GM19468 (cell line): ENCODE measurements at regions not wholly inside any gene's neighbourhood (a gene's known extent, or its start where the extent isn't known, plus 50 kb on each side); places are given as distances from the start of the nearest gene placed in this dataset.

Source experiments
- ATAC-seq: cut with Tn5 transposase; IDR thresholded peaks from one replicate; pipeline ENCODE4 v1.9.1; 2021; ENCODE audit warnings: mild to moderate bottlenecking, moderate library complexity, moderate number of reproducible peaks; ENCODE audit not compliant: unreplicated experiment; ENCODE audit errors: extremely low read depth

DNA sequence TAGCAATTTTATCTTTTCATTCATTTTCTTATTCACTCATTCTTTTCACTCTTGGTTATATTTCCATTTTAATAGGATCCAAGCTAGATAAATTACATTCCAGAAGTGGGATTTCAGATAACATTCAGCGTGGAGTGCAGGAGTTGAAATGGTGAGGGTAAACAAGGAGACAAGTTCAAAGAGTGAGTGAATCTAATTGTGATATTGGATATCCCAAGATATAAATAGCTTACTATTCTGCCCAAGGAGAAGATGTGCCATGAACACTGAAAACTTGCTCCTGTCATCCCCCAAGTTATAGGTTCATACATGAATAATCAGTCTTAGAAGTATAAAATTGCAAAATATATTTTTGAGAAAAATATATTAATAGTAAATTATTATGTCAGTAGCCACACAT lies 459.3 kb downstream of the CETN3 start:
- ATAC-seq: no peak

DNA sequence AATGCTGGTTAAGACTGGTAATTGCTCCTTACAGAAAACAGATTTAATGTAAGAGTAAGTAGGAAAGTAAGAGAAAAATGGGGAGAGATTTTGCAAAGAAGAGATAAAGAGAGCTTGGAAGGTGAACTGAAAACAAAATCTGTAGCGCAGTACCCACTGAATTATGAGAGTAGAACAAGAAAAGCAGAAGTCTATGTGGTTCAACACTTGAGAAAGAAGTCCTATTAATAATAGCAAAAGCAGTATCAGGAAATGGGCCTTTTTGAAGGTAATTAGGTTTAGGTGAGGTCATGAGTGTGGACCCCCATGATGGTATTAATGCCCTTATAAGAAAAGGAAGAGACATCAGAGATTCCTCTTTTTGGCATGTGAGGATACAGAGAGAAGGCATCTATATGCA lies 460.6 kb downstream of the CETN3 start:
- no peak for ATAC-seq

DNA sequence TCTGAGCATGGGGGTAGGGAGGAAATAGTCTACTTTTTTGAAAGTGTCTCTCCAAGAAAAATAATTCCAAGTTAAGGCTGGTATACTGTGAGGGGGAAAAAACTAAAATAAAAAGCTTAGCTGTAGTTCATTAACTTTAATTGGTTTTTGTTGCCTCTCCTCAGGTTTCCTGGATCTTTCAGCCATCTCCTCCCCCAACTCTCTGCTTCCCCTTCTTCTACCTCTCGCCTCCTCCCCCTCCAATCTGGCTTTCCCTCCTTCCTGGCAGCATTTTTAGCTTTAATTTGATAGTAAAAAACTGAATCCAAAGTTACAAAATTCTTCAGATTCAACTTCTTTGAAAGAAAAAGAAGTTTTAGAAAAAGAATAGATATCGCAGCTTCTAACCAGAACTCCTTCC lies 462.6 kb downstream of the CETN3 start:
- no peak for ATAC-seq

DNA sequence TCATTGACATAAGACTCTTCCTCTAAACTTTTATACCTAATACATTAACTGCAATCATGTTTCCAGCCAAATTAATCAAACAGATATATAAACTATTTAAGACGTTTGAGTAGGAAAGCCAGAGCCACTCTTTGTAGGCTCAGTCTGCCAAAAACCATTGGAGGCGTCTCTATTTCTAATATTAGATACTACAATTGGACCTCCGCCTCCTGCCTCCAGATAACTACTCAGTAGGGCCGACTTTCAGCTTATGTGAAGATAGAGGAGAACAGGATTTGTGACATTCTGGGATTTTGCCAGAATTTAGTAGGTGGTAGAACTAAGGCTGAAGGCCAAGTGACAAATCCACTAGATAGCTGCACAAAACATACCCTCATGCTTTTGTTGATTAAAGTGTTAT lies 463.0 kb downstream of the CETN3 start:
- ATAC-seq: no peak

DNA sequence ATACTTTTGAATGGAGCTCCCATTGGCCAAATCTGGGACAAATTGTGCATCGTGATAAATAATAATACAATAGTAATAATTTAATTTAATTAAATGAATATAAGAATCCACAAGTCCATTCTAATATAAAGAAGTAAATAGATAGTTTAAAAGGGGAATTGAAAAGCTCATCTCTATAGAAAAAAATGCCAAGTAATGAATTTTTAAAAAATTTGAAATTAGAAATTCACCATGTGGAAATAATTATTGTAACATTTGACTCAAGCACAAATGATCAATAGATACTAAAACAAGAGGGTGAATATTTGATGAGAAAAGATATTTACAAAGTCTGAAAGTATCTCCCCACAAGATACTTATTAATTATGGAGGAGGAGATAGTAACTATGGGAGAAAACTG lies 467.4 kb downstream of the CETN3 start:
- ATAC-seq: no peak

DNA sequence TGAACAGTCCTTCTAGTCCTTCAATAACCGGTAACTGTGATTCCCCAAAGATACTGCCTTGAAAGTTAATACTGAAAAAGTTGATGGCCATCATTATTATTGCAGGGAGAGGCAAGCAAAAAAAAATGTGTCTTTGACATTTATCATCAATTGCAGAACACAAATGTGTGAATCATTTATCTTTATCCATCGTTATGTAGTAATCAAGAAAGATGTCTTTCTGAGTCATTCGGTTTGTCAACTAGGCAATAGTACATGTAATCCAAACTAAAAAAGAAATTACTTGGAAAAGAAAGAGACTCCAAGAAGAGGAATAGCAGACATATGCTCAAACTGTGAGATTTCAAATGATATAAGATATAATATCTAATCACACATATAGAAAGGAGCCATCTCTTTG lies 473.0 kb downstream of the CETN3 start:
- ATAC-seq: no peak

DNA sequence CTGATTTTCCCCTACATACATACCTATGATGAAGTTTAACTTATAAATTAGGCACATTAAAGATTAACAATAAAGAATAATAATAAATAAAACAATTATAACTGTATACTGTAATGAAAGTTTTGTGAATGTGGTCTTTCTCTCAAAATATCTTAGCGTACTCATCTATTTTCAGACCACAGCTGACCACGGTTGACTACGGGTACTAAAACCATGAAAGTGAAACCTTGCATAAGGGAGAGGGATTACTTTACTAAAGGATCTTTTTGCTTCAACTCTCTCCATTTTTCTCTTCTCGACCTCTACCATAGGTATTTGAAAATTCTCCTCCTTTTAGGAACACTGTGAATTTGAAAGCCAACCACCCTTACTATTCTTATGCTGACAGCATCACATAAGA lies 475.5 kb downstream of the CETN3 start:
- ATAC-seq: no peak

DNA sequence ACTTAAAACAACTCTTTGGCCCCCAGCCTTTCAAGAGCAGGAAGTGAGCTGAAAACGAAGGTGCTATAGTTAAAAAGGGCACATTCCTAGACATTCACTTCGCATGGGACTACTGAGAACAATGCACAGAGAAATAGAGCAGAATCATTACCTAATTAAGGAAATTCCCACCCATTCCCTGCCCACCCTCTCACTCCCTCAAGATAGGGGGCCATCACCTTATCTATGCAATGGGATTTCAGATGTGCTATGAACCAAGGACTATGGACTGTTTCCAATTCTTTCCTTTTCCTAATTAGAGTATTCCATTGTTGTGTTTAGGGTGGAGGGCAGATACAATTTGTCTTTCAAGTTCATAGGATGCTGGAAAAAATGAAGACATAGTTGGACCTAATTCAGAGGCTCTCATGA lies 476.8 kb downstream of the CETN3 start:
- ATAC-seq: no peak

DNA sequence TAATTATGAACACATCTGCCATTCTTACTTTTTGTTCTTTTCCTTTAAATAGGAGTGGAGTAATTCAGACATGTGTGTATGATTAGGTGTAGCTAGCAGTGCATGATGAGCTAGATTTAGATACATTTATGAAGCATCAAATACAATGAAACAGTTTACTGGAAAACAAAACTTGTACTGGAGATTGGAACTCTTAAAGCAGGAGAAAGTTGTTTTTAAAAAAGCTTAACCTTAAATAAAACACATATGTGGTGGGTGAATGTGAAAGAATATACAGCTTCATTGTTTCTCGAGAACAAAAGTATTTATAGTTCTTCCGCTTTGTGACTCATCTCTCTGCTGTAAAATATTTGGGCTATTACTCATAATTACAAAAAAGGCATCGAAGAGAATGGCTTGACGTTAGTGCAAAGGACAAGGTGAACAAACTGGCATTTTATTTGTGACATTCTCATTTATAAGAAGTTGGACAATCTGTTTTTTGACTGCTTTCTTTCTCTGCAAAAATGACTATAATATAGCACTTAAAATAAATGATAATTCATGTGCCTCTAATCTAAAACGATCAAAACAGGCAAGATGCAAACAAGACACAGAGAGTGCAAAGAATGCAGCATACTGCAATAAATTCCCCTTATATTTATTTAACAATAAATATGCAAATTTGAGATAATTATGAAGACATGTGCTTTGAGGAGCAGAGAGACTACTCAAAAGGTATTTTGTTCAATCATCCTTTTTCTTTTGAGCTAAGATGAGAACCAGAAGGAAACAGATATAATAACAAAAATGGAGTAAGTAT lies 478.8 kb downstream of the CETN3 start:
- ATAC-seq: peak; percentile 78

DNA sequence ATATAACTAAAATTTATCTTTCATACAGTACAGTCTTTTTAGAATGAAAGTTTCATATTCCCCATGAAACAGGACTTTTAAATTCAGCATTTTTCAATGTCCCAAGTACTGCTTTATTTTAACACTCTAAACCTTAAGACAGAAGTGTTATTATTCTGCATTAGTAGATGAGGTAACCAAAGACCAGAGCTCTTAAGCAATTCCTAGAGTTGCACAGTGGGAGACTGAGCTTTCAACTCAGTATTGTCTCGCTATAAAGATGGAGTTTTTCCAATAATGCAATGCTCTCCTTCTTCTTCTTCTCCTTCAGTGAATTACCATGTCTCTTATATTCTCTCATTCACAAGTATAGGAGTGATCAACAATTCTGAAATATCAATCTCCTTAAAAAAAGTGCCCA lies 479.7 kb downstream of the CETN3 start:
- no peak for ATAC-seq

DNA sequence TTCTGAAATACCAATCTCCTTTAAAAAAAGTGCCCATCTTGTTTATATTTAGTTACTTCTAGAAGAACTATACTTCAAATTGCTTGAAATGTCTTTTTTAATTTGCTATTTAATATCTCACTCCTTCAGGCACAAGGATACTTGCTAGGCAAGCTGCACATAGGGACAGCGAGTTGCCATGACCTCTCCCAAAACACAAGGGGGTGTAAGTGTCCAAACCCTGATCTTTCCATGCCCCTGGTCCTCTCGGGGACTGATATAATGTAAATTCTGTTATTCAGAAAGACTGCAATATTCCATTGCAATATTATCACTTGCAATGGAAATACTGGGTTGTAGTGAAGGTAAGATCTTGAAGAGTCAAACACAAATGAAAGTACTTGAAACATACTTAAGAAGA lies 480.4 kb downstream of the CETN3 start:
- no peak for ATAC-seq

DNA sequence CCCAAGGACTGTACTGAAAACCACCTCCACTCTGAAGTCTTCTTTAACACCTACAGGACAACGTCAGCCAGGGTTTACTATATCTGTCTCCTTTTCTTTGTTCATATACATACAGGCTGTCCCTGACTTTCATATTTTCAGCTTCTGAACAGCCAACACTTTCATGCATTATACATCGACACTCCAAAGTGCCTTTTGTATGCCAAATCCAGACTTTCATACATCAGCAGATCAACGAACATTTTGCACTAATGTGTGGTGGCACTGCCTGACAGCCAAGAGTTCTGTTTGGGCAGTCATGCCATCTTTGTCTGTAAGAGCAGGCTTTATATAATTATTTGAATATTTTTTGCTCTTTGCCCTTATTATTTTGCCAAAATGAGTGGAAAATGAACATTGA lies 487.4 kb downstream of the CETN3 start:
- no peak for ATAC-seq

DNA sequence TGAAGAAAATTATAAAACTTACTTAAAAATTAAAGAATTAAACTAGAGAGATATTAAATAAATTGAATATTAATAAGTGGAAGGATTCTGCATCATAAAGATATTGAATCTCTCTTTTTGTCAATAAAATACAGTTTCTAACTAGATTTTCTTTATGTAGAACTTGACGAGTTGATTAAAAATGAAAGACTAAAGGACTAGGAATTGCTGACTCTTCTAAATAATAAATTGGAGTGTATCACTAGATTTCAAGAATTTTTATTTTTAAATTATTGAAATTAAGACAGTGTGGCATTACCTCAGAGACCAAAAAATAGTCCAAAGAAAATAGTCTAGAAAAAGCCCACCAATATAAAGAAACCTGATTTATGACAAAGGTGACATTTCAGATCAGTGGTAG lies 492.4 kb downstream of the CETN3 start:
- no peak for ATAC-seq

DNA sequence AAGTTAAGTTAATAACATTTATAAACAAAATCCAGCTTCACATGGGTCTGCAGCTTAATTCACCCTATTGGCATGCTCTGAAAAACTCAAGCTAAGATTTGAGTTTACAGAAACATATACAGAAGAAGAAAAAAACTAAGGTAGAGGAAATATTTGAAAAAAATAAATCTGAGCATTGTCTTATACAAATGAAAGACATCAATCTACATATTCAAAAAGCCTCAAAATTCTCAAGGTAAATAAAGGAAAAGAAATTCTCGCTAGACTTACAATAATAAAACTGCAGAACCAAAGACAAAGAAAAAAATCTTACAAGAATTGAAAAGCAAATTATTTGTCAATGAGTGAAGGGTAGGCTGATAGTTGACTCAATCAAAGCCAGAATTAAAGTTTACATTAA lies 493.4 kb downstream of the CETN3 start:
- no peak for ATAC-seq

DNA sequence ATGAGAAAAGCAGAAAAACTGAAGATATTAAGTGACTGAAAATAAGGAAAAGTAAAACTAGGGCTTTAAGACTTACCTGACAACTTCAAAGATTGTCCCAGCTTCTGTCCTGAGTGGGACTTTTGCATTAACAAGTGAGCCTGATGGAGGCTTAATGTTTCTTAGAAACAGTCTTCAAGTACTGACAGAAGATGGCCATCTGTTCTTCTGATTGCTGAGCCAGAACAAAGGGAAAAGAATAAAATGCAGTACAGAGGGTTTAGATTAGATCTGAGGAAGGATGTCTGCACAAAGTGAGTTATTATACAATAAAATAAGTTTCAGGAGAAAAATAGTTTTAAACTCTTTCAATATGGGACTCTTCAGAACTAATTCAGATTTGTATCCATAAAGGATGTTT lies 500.7 kb downstream of the CETN3 start:
- no peak for ATAC-seq

DNA sequence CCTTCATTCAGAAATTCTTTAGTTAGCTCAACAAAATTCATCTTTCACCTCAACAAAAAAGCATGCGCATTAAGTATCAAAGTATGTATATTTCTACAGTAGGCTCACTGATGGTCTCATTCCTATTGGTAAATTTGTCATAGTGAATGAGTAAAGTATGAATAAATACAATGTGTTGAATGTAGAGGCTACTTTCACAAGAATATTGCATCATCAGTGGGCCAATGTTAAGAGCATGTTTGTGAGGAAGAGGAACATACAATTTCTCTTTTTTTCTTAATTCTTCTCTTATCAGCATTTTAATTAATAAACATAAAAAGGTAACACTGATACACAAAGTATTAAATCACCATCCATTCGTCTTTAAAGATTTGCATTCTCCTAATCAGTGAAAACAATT lies 505.1 kb downstream of the CETN3 start:
- ATAC-seq: no peak

DNA sequence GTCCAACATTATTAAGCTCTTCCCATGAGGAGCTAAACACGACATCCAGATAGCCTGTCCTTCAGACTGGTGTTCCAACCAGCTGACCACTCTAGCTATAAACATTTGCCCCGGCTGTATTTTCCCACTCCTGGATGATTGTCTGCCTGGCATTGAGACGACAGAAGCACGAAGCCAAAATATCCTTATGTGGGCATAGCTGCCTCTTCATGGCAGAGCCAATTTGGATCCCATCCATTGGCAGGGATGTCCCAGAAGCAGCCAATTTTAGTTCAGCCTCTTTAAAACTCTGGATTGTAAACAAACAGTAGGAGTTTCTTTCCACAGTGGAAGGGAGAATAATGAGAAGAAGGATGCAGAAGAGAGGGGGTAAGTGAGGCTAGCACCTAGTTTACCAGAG lies 507.6 kb downstream of the CETN3 start:
- ATAC-seq: no peak

DNA sequence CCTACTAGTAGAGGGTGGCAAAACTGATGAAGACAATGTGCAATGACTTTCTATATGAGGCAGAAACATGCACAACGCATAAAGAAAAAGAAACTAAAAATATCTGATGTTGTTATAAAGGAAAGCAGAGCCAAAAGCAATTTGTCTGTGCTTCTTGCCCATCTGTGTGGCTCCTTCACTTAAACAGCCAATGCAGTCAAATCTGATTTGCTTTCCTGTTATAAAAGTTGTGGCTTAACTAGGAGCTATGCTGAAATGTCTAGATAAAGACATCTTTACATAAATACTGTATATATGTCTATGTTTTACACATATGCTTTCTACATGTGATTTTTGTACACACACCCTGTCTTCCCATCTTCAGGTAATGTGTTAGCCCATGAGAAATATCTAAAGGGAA lies 508.2 kb downstream of the CETN3 start:
- no peak for ATAC-seq

DNA sequence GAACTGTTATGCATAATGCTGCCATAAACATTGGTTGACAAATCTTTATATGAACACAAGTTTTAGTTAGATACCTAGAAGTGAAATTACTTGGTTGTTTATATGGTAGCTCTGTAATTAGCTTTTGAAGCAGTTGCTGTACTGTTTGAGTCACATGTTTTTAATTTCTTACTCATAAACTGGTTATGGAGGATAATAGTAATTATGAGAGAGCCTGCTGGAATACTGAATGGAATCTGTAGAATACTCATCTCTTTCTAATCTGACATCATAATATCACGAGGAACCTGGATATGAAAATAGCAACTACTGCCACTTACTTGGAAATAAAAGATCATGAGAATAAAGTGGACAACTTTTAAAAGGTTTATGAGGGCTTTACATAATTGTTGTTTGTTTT lies 509.2 kb downstream of the CETN3 start:
- ATAC-seq: no peak

DNA sequence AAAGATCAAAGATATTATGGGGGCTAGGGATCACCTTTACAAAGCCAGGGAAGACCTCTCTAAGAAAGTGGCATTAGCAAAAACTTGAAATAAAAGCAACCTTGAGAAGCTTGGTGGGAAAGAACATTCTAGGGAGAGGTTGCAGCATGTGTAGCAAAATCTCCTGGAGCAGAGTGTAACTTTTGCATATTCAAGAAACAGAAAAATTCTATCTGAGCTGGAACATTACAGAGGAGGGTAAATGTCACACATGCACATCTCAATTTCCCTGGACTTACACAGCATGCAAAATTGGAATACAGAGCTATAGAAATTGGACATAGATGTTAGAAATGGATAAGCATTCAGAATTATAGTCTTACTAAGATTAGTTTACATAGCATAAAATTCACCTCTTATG lies 510.0 kb downstream of the CETN3 start:
- ATAC-seq: no peak

DNA sequence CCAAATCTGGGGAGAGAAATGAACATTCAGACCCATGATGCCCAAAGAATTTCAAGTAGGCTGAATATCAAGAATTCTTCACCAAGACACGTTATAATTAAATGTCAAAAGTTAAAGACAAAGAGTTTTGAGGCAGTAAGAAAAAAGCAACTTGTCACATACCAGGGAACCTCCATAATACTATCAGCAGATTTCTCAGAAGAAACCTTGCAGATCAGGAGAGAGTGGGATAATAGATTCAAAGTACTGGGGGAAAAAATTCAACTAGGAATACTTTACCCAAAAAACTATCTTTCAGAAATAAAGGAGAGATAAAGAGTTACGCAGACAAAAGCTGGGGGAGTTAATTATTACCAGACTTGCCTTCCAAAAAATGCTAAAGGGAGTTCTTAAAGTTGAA lies 516.0 kb downstream of the CETN3 start:
- no peak for ATAC-seq

DNA sequence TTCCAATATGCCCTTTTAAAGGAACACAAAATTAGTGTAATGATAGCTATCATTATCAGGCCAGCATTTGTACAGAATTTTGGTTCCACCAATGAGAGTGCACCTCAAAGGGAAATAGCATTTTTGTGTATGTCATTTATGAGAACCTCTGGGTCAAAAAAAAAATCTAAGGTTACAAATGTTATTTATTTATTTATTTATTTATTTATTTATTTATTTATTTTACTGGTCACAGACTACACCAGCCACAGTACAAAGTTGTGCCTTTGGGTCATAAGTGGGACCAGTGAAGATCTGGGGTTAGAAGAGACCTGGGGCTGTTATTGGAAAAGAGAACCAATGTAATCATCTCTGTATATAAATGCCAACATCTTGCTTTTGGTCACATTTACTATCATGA lies 523.9 kb downstream of the CETN3 start:
- no peak for ATAC-seq

DNA sequence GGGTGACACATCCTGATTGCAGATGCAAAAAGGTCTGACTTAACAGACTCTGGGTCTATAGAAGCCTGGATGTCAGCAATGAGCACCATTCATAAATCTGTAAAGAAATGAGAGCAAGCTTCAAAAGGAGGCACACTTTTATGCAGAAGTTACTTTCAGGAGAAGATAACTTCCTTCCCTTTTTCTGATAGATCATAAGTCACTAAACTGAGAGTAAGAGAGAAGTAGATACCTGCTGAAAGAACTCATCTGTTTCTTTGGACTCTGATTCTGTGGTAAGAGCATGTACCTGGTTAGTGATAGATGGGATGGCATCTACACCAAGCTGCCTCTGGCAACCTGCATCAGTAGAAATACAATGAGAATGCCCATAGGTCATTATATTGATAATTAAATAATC lies 525.6 kb downstream of the CETN3 start:
- ATAC-seq: no peak
